Activated T-helper 1 cell treated with anti-CD3 and anti-CD28 coated beads, Interleukin-12 subunit alpha, Interleukin-12 subunit beta, Interleukin-2, Interleukin-4 antibody, amounts not matched to agents 30 ng/mL and 10 ng/mL and 1 ng/mL, durations not matched to agents 14 hours and 24 hours and 36 hours (primary cell): ENCODE measurements at regions not wholly inside any gene's neighbourhood (a gene's known extent, or its start where the extent isn't known, plus 50 kb on each side); places are given as distances from the start of the nearest gene placed in this dataset.

ENCODE experiments used
- DNase-seq: peaks from one replicate; pipeline ENCODE4 v3.0.0; 2021; ENCODE audit warnings: low spot score
- H3K27ac Mint-ChIP-seq: one replicate; pipeline ENCODE4 v1.8.0; 2021; ENCODE audit warnings: mild to moderate bottlenecking, mixed read lengths
- H3K27me3 Mint-ChIP-seq: one replicate; pipeline ENCODE4 v1.8.0; 2022; ENCODE audit warnings: mild to moderate bottlenecking, moderate library complexity, mixed read lengths; ENCODE audit not compliant: insufficient read depth
- H3K36me3 Mint-ChIP-seq: one replicate; pipeline ENCODE4 v1.8.0; 2021; ENCODE audit warnings: low read depth, mixed read lengths
- H3K4me1 Mint-ChIP-seq: one replicate; pipeline ENCODE4 v1.8.0; 2021; ENCODE audit warnings: low read depth, mixed read lengths
- H3K4me3 Mint-ChIP-seq: one replicate; pipeline ENCODE4 v1.8.0; 2021; ENCODE audit warnings: mild to moderate bottlenecking, moderate library complexity, mixed read lengths
- H3K9me3 Mint-ChIP-seq: one replicate; pipeline ENCODE4 v1.8.0; 2021; ENCODE audit warnings: mixed read lengths
- intact Hi-C: fragments of 100-400 bp; cut with micrococcal nuclease; formaldehyde crosslinking; loops from one replicate; pipeline ENCODE4 v1.15.1; 2024

GRCh38 chr6:165894171-165894825 lies 231.3 kb upstream of the PDE10A start:
- H3K27ac Mint-ChIP-seq, result no peak overlapping the region
- no peak for DNase-seq
- intact Hi-C loops, result no loop called here
- H3K4me3 Mint-ChIP-seq, result no peak overlapping the region
- no peaks in the 10 kb centered on the region for H3K9me3 Mint-ChIP-seq
- H3K4me1 Mint-ChIP-seq, result no peaks in the 10 kb centered on the region
- H3K36me3 Mint-ChIP-seq, result no peaks in the 10 kb centered on the region
- no peaks in the 10 kb centered on the region for H3K27me3 Mint-ChIP-seq

GRCh38 chr6:165893431-165893830 lies 230.4 kb upstream of the PDE10A start:
- Mint-ChIP-seq H3K4me3 (no peak overlapping the region), H3K27me3 (no peaks in the 10 kb centered on the region), H3K9me3 (no peaks in the 10 kb centered on the region), H3K27ac (no peak overlapping the region), H3K36me3 (no peaks in the 10 kb centered on the region), H3K4me1 (no peaks in the 10 kb centered on the region)
- no peak for DNase-seq
- intact Hi-C loops, result no loop called here

GRCh38 chr6:165891320-165891719 lies 228.3 kb upstream of the PDE10A start:
- intact Hi-C loops, result no loop called here
- H3K4me3 Mint-ChIP-seq, result no peak overlapping the region
- no peaks in the 10 kb centered on the region for H3K9me3 Mint-ChIP-seq
- no peaks in the 10 kb centered on the region for H3K36me3 Mint-ChIP-seq
- no peak for DNase-seq
- no peaks in the 10 kb centered on the region for H3K4me1 Mint-ChIP-seq
- H3K27ac Mint-ChIP-seq, result no peak overlapping the region
- no peaks in the 10 kb centered on the region for H3K27me3 Mint-ChIP-seq

- Mint-ChIP-seq H3K36me3 (no peaks in the 10 kb centered on the region), H3K27me3 (no peaks in the 10 kb centered on the region), H3K9me3 (no peaks in the 10 kb centered on the region), H3K4me1 (no peaks in the 10 kb centered on the region), H3K27ac (no peak overlapping the region), H3K4me3 (no peak overlapping the region)
- intact Hi-C loops, result no loop called here
- DNase-seq, result no peak
Observed at GRCh38 chr6:165890404-165890735, 227.3 kb upstream of the PDE10A start.

GRCh38 chr6:165889636-165890403 lies 226.8 kb upstream of the PDE10A start:
- DNase-seq, result no peak
- Mint-ChIP-seq H3K27me3 (peaks cover 2% of the 10 kb centered on the region), H3K4me3 (no peak overlapping the region), H3K9me3 (no peaks in the 10 kb centered on the region), H3K4me1 (peaks cover 3% of the 10 kb centered on the region), H3K27ac (no peak overlapping the region), H3K36me3 (no peaks in the 10 kb centered on the region)
- intact Hi-C loops, result no loop called here

GRCh38 chr6:165886169-165886568 lies 223.1 kb upstream of the PDE10A start:
- H3K4me3 Mint-ChIP-seq, result no peak overlapping the region

GRCh38 chr6:165884813-165885765 lies 222.0 kb upstream of the PDE10A start:
- no peaks in the 10 kb centered on the region for H3K9me3 Mint-ChIP-seq
- peak; percentile 13 for DNase-seq
- H3K4me3 Mint-ChIP-seq, result no peak overlapping the region
- H3K27ac Mint-ChIP-seq, result no peak overlapping the region
- H3K27me3 Mint-ChIP-seq, result peaks cover 6% of the 10 kb centered on the region
- no peaks in the 10 kb centered on the region for H3K36me3 Mint-ChIP-seq
- intact Hi-C loops, result loop anchor here (1.0 to 2.0 kb wide), 2 partner anchors 214 to 221 kb away; no protein-coding TSS in a partner anchor
- peaks cover 7% of the 10 kb centered on the region for H3K4me1 Mint-ChIP-seq

More at GRCh38 chr6:165886169-165886568, 223.1 kb upstream of the PDE10A start:
- DNase-seq, result no peak
- intact Hi-C loops, result no loop called here
- H3K27ac Mint-ChIP-seq, result no peak overlapping the region
- no peaks in the 10 kb centered on the region for H3K36me3 Mint-ChIP-seq
- peaks cover 7% of the 10 kb centered on the region for H3K4me1 Mint-ChIP-seq
- no peaks in the 10 kb centered on the region for H3K9me3 Mint-ChIP-seq
- peaks cover 6% of the 10 kb centered on the region for H3K27me3 Mint-ChIP-seq

- Mint-ChIP-seq H3K4me3 (no peak overlapping the region), H3K4me1 (peaks cover 7% of the 10 kb centered on the region), H3K27ac (no peak overlapping the region), H3K27me3 (peaks cover 6% of the 10 kb centered on the region), H3K9me3 (no peaks in the 10 kb centered on the region), H3K36me3 (no peaks in the 10 kb centered on the region)
- no peak for DNase-seq
- intact Hi-C loops, result loop anchor here (2.0 kb wide), 1 partner anchor 215 kb away; no protein-coding TSS in a partner anchor
Observed at GRCh38 chr6:165883851-165884640, 221.0 kb upstream of the PDE10A start.

- no peak for DNase-seq
- Mint-ChIP-seq H3K9me3 (no peaks in the 10 kb centered on the region), H3K27ac (no peak overlapping the region), H3K4me3 (no peak overlapping the region), H3K36me3 (no peaks in the 10 kb centered on the region), H3K4me1 (peaks cover 7% of the 10 kb centered on the region), H3K27me3 (peaks cover 9% of the 10 kb centered on the region)
- intact Hi-C loops, result no loop called here
Observed at GRCh38 chr6:165881806-165882205, 218.8 kb upstream of the PDE10A start.

GRCh38 chr6:165880686-165881085 lies 217.6 kb upstream of the PDE10A start:
- DNase-seq, result no peak
- H3K9me3 Mint-ChIP-seq, result no peaks in the 10 kb centered on the region
- intact Hi-C loops, result no loop called here
- peaks cover 7% of the 10 kb centered on the region for H3K4me1 Mint-ChIP-seq
- no peak overlapping the region for H3K4me3 Mint-ChIP-seq
- H3K36me3 Mint-ChIP-seq, result no peaks in the 10 kb centered on the region
- H3K27me3 Mint-ChIP-seq, result peaks cover 9% of the 10 kb centered on the region
- H3K27ac Mint-ChIP-seq, result no peak overlapping the region

GRCh38 chr6:165877773-165878172 lies 214.7 kb upstream of the PDE10A start:
- H3K27me3 Mint-ChIP-seq, result peaks cover 7% of the 10 kb centered on the region
- DNase-seq, result no peak
- no peak overlapping the region for H3K4me3 Mint-ChIP-seq
- intact Hi-C loops, result no loop called here
- H3K4me1 Mint-ChIP-seq, result no peaks in the 10 kb centered on the region
- H3K36me3 Mint-ChIP-seq, result no peaks in the 10 kb centered on the region
- no peak overlapping the region for H3K27ac Mint-ChIP-seq
- no peaks in the 10 kb centered on the region for H3K9me3 Mint-ChIP-seq

GRCh38 chr6:165877192-165877591 lies 214.2 kb upstream of the PDE10A start:
- Mint-ChIP-seq H3K9me3 (no peaks in the 10 kb centered on the region), H3K4me1 (no peaks in the 10 kb centered on the region), H3K4me3 (no peak overlapping the region), H3K36me3 (no peaks in the 10 kb centered on the region), H3K27me3 (peaks cover 7% of the 10 kb centered on the region), H3K27ac (no peak overlapping the region)
- no peak for DNase-seq
- intact Hi-C loops, result no loop called here
